CD14-positive monocyte (primary cell): ENCODE measurements at regions not wholly inside any gene's neighbourhood (a gene's known extent, or its start where the extent isn't known, plus 50 kb on each side); places are given as distances from the start of the nearest gene placed in this dataset.

Experiments used
- DNase-seq, 3 donors: peaks; one replicate each; pipeline ENCODE4 v3.0.0-alpha.2; 2011 to 2022
- H2AFZ ChIP-seq: 2 replicates; pipeline ENCODE4 v1.6.0; 2012; ENCODE audit warnings: mild to moderate bottlenecking, low read depth, low read length, inconsistent platforms; ENCODE audit not compliant: insufficient read depth, poor library complexity, severe bottlenecking
- H3K27ac ChIP-seq, 2 donors: 1 replicate in 1 of 2; 2 replicates in 1 of 2; pipeline ENCODE4 v1.5.1; 2012 to 2013; ENCODE audit warnings: low read length in 2 of 2, control low read depth in 1 of 2, inconsistent platforms in 1 of 2, low read depth in 1 of 2, mild to moderate bottlenecking in 1 of 2
- H3K27me3 ChIP-seq, 2 donors: one replicate each; pipeline versions ENCODE4 v1.6.0 to v1.6.1; 2011 to 2013; ENCODE audit warnings: low read length in 2 of 2; ENCODE audit not compliant: control insufficient read depth in 2 of 2, insufficient read depth in 2 of 2
- H3K36me3 ChIP-seq, 2 donors: replicated peaks in 1 of 2; 1 replicate in 1 of 2; 2 replicates in 1 of 2; pipeline versions ENCODE4 v1.5.1 to v1.6.1; 2012 to 2013; ENCODE audit warnings: low read length in 2 of 2, control low read depth in 1 of 2, inconsistent platforms in 1 of 2, mild to moderate bottlenecking in 1 of 2; ENCODE audit not compliant: insufficient read depth in 2 of 2, control insufficient read depth in 1 of 2
- H3K4me1 ChIP-seq, 2 donors: 1 replicate in 1 of 2; 2 replicates in 1 of 2; pipeline versions ENCODE4 v1.5.1 to v1.6.1; 2012 to 2013; ENCODE audit warnings: low read length in 2 of 2, control low read depth in 1 of 2, inconsistent platforms in 1 of 2, mild to moderate bottlenecking in 1 of 2, moderate library complexity in 1 of 2; ENCODE audit not compliant: insufficient read depth in 2 of 2, control insufficient read depth in 1 of 2
- H3K4me2 ChIP-seq: replicated peaks from 2 replicates; pipeline ENCODE3; 2012; ENCODE audit warnings: low read length, moderate library complexity, mild to moderate bottlenecking; ENCODE audit not compliant: poor library complexity, severe bottlenecking; ENCODE audit errors: extremely low read depth
- H3K4me3 ChIP-seq, 3 experiments: fragments of 200-600 bp in 1 of 3; sonication (generic) in 1 of 3; replicated peaks in 1 of 3; 1 replicate in 2 of 3; 2 replicates in 1 of 3; pipeline ENCODE4 v1.5.1; 2011 to 2013; ENCODE audit warnings: low read length in 3 of 3, mild to moderate bottlenecking in 3 of 3, control low read depth in 2 of 3, low read depth in 2 of 3, inconsistent platforms in 1 of 3, moderate library complexity in 1 of 3
- H3K79me2 ChIP-seq: 2 replicates; pipeline ENCODE4 v1.6.0; 2012; ENCODE audit warnings: mild to moderate bottlenecking, control low read depth, inconsistent platforms, low read length, moderate library complexity; ENCODE audit not compliant: insufficient read depth
- H3K9ac ChIP-seq: 2 replicates; pipeline ENCODE4 v1.6.0; 2017; ENCODE audit warnings: low read length, mild to moderate bottlenecking; ENCODE audit not compliant: insufficient read depth, poor library complexity, severe bottlenecking
- H3K9me3 ChIP-seq, 2 donors: replicated peaks in 1 of 2; 1 replicate in 1 of 2; 2 replicates in 1 of 2; pipeline versions ENCODE4 v1.5.1 to v1.6.1; 2012 to 2013; ENCODE audit warnings: low read length in 2 of 2, control low read depth in 1 of 2; ENCODE audit not compliant: control insufficient read depth in 1 of 2, insufficient read depth in 1 of 2
- H4K20me1 ChIP-seq: 2 replicates; pipeline ENCODE4 v1.6.0; 2012; ENCODE audit warnings: mild to moderate bottlenecking, low read length, control low read depth, moderate library complexity; ENCODE audit not compliant: insufficient read depth
- H3K27ac Mint-ChIP-seq, 7 donors: one replicate each; pipeline ENCODE4 v1.8.0; 2020; ENCODE audit warnings: mild to moderate bottlenecking in 7 of 7, mixed read lengths in 7 of 7, moderate library complexity in 6 of 7, inconsistent platforms in 2 of 7
- H3K27me3 Mint-ChIP-seq, 3 donors: one replicate each; pipeline ENCODE4 v1.8.0; 2021 to 2022; ENCODE audit warnings: low read depth in 3 of 3, mild to moderate bottlenecking in 3 of 3, mixed read lengths in 3 of 3, moderate library complexity in 3 of 3, inconsistent platforms in 1 of 3
- H3K36me3 Mint-ChIP-seq, 2 donors: one replicate each; pipeline ENCODE4 v1.8.0; 2020; ENCODE audit warnings: mixed read lengths in 2 of 2, inconsistent platforms in 1 of 2, mild to moderate bottlenecking in 1 of 2
- H3K4me1 Mint-ChIP-seq: one replicate; pipeline ENCODE4 v1.8.0; 2020; ENCODE audit warnings: mild to moderate bottlenecking, mixed read lengths
- H3K4me3 Mint-ChIP-seq, 2 donors: one replicate each; pipeline ENCODE4 v1.8.0; 2020; ENCODE audit warnings: mild to moderate bottlenecking in 2 of 2, mixed read lengths in 2 of 2, moderate library complexity in 1 of 2
- H3K9me3 Mint-ChIP-seq, 7 donors: one replicate each; pipeline ENCODE4 v1.8.0; 2020 to 2022; ENCODE audit warnings: mixed read lengths in 7 of 7, mild to moderate bottlenecking in 6 of 7, moderate library complexity in 6 of 7, inconsistent platforms in 2 of 7
- CTCF ChIP-seq: fragments of 200-600 bp; IDR thresholded peaks from one replicate; pipeline ENCODE4 v1.8.0; 2022; ENCODE audit warnings: antibody characterized with exemption, mild to moderate bottlenecking
- WGBS: methylation state at CpG from one replicate; pipeline ENCODE4 v1.1.5; 2013; ENCODE audit warnings: missing lambda C conversion rate; ENCODE audit not compliant: insufficient coverage; 5-methylcytosine and 5-hydroxymethylcytosine counted together
- intact Hi-C, 2 donors: fragments of 100-400 bp; cut with micrococcal nuclease; formaldehyde crosslinking; loops; one replicate each; pipeline versions ENCODE4 v1.15.0 to v1.15.1; 2023

DNA sequence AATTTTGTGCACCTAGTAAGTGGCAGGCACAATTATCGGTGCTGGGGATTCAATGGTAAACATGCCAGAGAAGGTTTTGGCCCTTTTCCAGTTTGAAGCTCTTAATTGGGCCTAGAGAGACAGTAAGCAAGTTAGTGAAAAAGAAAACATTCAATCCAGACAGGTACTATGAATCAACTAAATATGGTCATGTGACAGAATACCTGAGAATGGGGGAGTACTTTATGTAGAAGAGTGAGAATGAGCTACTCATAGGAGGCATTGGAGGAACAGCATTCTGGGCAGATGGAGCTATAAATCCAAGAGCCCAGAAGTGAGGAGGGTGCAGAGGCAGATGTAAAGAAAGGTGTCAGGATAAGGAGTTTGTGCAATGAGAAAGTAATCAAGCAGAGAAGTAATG is 1017.9 kb downstream of the ADGRL2 start:
- Histone ChIP-seq H3K4me2 (no peak overlapping the region), H3K4me1 (no peaks in the 10 kb centered on the region), H2AFZ (no peak overlapping the region), H3K9ac (no peak overlapping the region), H3K27ac (no peak overlapping the region), H3K79me2 (no peaks in the 10 kb centered on the region), H3K36me3 (no peaks in the 10 kb centered on the region), H3K4me3 (no peak overlapping the region), H3K9me3 (no peaks in the 10 kb centered on the region), H3K27me3 (no peaks in the 10 kb centered on the region), H4K20me1 (no peaks in the 10 kb centered on the region)
- Mint-ChIP-seq H3K4me1 (no peaks in the 10 kb centered on the region), H3K4me3 (no peak overlapping the region), H3K27ac (no peak overlapping the region), H3K36me3 (no peaks in the 10 kb centered on the region), H3K9me3 (peaks cover 0 to 3% (median 0%) of the 10 kb centered on the region in 7 donors), H3K27me3 (no peaks in the 10 kb centered on the region)
- DNase-seq, result no peak
- intact Hi-C loops, result no loop called here
- TF ChIP-seq CTCF, result no peak
- no CpG with 5 or more reads among the region's 1 CpG for WGBS

- H3K4me3 ChIP-seq, result no peak overlapping the region
- no peak overlapping the region for H3K4me3 Mint-ChIP-seq
- H2AFZ ChIP-seq, result no peak overlapping the region
- H3K9me3 Mint-ChIP-seq, result peaks cover 0 to 5% (median 0%) of the 10 kb centered on the region in 7 donors
- no peaks in the 10 kb centered on the region for H3K79me2 ChIP-seq
- no peaks in the 10 kb centered on the region for H3K4me1 Mint-ChIP-seq
- H3K27ac ChIP-seq, result no peak overlapping the region
- H3K4me2 ChIP-seq, result no peak overlapping the region
- H3K36me3 ChIP-seq, result no peaks in the 10 kb centered on the region
- no peaks in the 10 kb centered on the region for H3K4me1 ChIP-seq
- intact Hi-C loops, result no loop called here
- H3K27me3 Mint-ChIP-seq, result peaks cover 0 to 2% (median 0%) of the 10 kb centered on the region in 3 donors
- no peak for DNase-seq
- H3K27ac Mint-ChIP-seq, result no peak overlapping the region
- H3K27me3 ChIP-seq, result no peaks in the 10 kb centered on the region
- H3K9ac ChIP-seq, result no peak overlapping the region
- no peak for TF ChIP-seq CTCF
- no peaks in the 10 kb centered on the region for H3K36me3 Mint-ChIP-seq
- H3K9me3 ChIP-seq, result no peaks in the 10 kb centered on the region
- no peaks in the 10 kb centered on the region for H4K20me1 ChIP-seq
Observed at GRCh38 chr1:82813386-82813785, 1012.7 kb downstream of the ADGRL2 start.
